Activated CD4-positive, alpha-beta T cell treated with anti-CD3 and anti-CD28 coated beads, Interleukin-2, amount 50 U/mL, for 24 hours (primary cell): ENCODE measurements at regions not wholly inside any gene's neighbourhood (a gene's known extent, or its start where the extent isn't known, plus 50 kb on each side); places are given as distances from the start of the nearest gene placed in this dataset.
"Not testable (repeated sequence)": the region's sequence is repeated elsewhere in the genome, so short reads cannot be mapped to it uniquely, and the experiment has no call there.

ENCODE experiments used
- DNase-seq, 2 donors: peaks; one replicate each; pipeline ENCODE4 v3.0.0-alpha.2; 2020; ENCODE audit warnings: low read depth in 1 of 2, low spot score in 1 of 2

DNA sequence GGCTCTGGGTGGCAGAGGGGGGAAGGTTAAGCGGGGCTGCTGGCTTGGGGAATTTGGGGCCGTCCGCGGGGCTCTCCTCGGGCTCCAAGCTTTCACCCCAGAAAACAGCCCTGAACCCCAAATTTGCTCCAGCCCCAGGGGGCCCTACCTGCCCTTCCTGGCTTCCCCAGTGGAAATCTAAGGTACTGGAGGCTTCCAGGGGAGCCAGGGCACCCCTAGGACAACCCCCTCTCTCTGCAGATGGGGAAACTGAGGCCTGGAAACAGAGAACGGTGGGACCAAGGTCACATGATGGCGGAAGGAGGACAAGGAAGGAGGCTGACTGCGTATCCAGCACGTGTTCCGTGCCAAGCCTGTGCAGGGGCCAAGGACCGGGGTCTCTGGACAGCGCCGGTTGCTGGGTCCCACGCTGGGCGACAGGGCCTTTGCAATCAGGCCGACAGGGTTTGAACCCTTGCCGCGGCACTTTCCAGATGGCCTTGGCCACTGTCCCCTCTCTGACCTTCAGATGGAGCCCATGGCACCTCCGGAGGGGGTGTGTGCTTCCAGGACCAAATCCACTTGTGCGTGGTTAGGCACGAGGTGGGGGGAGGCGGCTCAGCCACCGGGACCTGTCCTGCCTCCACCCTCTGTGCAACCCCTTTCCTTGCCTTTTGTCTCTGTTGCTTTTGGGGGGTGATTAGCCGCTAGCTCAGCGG, 183.1 kb downstream of the C9orf50 start:
- no peak for DNase-seq

DNA sequence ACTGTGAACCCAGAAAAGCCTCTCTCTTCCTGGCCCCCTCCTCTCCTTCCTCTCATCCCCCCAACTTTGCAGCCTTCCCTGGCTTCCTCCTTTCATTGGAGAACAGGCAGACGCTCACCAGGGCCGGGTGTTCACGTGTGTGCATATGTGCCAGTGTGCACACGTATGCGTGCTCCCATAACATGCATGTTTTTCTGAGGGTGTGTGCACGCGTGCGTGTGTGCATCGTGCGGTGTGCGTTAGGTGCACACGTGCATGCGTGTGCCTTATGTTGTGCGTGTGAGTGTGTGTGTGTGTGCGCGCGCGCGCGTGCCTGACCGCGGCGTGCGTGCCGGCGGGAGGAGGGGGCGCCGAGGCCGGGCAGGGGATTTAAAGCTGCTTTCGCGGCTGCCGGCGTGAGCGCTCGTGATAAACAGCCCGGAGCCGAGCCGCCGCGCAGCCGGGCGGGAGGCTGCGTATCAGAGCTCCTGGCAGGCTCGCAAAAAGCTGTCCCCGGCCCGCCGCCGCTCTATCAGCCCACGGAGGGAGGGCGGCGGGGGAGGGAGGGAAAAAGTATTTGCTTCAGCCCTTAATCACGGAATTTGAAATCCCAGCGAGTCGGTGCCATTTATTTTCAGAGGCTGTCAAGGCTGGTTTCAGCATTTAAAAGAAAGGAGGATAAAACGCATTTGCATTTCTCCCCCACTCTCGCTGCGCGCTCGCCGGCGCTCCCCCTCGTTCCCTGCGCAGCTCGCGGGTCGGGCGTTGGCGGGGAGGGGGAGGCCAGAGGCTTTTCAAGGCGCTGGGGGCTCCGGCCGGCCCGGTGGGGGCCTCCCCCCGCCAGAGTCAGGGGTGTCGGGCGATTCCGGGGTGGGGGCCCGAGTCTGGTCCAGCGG, 183.9 kb downstream of the C9orf50 start:
- no peak for DNase-seq

DNA sequence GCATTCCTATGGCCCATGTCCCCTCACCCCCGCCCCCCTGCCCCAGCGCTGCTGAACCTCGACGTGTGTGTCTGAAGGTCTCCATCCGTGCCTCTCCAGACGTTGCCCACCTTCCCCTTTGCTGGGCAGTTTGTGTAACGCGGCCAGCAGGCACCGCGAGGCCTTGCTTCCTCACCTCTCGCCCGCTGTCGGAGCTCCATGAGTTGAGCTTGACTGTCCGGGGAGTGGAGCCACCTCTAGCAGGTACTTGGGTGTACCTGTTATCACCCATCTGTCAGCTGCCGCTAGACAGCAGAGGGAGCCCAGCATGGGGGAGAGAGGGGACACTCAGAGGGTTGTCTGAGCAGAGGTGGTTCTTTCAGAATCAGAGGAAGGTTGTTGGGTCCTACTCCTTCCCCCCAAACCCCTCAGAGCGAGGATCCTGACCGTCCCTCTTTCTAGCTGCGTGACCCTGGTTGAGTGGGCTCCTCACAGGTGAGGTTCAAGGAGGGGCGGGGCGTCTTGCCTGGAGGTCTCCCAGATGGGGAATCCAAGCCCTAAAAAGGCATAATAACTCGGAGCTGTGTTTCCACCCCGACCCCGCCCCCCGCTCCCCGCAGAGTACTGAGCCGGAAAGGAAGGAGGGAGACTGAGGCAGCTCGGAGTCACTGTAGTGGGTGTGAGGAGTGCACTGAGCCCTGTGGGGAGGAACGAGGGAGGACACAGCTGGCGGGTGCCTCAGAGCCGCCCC, 184.7 kb downstream of the C9orf50 start:
- DNase-seq: no peak

DNA sequence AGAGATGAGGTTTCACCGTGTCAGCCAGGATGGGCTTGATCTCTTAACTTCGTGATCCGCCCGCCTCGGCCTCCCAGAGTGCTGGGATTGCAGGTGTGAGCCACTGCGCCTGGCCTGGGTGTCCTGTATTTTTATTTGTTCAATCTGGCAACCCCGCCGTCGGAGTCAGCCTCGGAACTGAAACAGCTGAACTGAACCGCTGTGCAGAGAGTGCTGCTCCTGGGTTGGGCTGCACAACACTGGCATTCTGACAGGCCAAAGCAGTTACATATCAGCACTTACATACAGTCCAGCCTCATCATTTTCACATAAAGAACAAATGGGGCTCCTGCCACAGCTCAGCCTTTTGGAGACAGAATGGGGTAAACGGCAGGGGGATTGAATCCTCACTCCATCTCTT, 185.6 kb downstream of the C9orf50 start:
- DNase-seq: no peak

DNA sequence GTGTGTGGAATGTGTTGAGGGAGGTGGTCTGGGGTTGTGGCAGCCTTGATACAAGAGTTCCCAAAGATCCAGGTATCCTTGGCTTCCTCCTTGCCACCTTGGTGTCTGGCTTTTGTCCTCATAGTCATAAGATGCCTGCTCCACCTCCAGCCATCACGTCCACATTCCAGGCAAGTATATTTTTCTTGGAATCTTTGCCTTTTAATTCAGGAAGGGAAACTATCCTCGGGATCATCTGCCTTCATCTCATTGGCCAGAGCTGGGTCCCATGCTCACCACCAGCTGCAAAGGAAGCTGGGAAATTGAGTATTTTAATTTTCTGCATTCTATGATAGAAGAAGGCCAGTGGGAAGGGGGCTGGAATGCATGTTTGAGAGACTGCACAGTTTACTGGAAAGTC, 186.7 kb downstream of the C9orf50 start:
- DNase-seq: no peak

DNA sequence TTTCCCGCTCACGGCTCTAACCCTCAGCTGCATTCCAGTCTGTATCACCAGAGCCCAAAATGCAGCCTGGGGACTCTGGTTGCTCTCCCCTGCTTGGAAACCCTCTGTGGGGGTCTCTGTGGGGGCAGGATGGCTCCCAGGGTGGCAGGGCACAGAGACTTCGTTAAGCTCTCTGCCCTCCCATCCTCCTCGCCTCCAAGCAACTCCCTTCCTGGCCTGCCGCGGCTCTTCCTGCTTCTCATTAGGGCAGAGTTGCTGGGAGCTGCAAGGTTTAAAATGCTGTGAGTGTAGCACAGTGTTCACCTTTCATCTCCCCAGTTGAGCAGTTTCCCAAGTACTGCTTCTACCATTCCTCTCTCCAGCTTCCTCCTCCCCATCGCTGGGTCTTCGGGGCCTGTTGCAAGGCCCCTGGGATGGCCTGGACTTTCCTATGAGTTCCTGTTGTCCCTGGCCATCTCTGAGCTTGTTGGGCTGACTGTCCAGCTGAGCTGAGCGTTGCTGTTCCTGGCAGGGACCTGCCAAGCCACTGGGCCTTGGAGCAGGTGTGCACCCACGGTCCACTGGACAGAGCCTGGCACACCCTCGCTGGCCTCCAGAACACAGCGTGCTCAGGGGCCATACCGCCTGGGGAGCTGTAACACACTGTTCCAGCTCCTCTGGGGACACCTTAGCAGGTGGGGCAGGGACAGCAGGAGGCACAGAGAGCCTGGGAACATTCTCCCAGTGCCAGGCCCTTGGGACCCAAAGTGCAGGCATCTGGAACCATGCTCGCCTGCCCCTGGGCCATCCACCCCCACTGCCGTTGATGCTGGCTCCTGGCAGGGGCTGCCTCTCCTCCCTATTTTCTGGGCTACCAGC, 188.4 kb downstream of the C9orf50 start:
- DNase-seq: no peak

DNA sequence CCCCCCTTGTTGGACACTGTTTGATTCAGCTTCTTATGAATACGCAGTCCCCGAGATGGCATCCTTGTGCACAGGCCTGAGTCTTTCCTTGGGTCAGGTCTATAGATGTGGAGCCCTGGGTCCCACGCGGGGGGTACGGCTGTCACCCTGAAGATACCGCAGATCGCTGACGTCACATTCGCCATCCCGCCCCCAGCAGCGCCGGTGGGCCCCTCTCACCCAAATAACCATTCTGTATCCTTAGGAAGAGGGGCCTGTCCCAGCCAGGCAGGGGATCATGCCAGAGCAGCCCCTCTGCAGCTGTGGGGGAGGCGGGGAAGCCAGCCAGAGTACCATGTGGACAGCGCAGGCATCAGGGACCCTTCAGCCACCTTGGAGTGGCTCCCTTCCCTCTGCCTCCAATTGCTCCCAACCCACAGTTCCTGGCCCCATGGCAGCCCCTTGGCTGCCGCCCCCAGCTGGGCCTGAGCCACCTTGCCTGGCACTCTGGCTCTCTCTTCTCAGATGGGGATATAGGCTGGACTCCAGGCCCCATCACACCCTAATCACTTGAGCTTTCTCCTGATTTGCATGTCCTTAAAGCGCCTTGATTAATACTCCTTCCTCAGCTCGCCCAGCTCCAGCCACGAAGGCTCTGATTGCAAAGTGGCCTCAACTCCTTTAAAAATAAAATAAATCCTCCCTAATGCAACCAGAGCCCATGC, 189.8 kb downstream of the C9orf50 start:
- no peak for DNase-seq

DNA sequence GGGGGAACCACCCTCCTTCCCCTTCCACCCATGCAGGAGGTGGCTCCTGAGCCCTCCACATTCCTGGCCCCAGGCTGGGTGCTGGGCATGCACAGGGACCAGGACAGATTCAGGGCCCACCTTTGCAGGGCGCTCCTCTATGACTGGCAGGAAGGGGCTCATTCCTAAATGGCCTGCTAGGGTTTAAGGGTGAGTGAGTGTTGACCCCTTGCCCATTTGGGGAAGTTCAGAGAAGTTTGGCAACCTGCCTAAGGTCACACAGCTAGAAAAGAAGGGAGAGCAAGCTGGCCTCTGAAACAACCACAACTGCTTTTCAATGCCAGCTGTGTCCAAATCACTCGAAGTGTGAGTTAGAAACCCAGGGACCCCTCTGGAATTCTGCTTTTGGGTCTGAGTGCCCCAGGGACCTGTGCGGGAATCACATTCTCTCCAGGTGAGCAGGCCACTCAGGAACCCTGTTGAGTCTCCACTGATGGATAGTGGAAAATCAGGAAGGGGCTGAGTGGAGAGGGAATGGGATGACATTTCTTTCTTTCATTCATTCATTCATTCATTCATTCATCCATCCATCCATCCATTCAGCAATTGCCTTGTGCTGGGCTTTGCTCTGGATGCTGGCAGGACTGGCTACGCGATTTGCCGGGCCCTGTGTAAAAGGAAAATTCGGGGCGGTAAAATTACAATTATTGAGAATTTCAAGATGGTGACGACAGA, 191.9 kb downstream of the C9orf50 start:
- DNase-seq: no peak

DNA sequence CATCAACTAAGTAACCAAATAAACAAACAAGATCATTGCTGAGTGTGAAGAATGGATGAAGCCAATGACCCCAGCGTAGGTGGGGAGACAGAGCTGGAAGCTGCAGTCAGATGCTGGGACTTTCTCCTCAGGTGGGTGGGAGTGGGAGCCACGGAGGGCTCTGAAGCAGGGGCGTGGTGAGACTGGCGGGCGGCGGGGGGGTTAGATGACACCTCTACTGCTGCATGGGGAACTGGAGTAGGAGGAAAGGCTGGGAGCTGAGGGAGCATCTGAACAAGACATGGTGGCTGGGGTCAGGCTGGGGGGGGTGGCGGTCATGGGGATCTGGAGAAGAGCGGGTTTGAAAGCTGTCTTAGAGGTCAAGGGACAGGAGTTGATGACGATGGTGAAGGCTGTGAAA, 193.8 kb downstream of the C9orf50 start:
- no peak for DNase-seq

DNA sequence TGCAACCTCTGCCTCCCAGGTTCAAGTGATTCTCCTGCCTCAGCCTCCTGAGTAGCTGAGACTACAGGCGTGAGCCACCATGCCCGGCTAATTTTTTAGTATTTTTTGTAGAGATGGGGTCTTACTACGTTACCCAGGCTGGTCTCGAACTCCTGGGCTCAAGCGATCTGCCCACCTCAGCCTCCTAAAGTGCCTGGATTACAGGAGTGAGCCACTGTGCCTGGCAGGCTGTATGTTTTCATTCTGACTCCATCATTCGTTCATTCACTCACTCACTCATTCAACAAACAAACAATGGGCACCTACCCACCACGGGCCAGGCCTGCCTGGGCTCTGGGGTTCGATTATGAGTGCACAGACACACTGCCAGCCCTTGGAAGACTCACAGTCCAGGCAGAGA, 197.1 kb downstream of the C9orf50 start:
- not testable (repeated sequence) for DNase-seq

DNA sequence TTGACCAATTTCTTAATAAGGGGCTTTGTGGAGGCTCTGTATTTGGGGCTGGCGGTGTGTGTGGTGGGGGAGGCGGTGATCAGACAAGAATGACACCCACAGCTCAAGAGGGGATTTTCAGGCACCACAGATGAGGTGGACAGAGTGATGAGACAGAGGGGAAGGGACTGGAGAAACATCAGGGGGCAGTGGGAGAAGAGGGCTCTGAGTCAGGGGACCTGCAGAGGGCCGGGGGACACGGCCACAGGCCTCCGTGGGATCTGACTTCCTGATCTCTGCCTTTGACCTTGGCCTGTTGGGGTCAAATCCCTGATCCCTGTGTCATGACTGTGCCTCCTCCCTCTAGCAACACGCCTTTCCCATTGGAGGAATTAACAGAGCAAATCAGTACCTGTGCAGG, 197.7 kb downstream of the C9orf50 start:
- no peak for DNase-seq

DNA sequence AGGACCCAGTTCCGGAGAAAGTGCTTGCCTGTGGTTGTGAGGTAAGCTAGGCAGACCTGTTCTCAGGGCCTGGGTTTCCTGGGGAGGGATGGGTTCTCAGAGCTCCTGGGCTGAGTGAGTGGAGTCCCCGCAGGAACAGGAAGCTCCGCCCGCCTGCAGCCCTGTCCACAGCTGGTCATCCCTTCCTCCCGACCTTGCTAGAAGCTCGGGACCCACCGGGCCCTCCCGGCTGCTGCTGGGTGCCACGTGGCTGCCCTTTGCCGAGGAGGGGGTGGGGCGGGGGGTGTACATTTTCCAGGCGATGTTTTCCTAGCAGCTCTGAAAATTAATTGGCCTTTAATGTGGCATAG, 198.1 kb downstream of the C9orf50 start:
- DNase-seq: no peak

DNA sequence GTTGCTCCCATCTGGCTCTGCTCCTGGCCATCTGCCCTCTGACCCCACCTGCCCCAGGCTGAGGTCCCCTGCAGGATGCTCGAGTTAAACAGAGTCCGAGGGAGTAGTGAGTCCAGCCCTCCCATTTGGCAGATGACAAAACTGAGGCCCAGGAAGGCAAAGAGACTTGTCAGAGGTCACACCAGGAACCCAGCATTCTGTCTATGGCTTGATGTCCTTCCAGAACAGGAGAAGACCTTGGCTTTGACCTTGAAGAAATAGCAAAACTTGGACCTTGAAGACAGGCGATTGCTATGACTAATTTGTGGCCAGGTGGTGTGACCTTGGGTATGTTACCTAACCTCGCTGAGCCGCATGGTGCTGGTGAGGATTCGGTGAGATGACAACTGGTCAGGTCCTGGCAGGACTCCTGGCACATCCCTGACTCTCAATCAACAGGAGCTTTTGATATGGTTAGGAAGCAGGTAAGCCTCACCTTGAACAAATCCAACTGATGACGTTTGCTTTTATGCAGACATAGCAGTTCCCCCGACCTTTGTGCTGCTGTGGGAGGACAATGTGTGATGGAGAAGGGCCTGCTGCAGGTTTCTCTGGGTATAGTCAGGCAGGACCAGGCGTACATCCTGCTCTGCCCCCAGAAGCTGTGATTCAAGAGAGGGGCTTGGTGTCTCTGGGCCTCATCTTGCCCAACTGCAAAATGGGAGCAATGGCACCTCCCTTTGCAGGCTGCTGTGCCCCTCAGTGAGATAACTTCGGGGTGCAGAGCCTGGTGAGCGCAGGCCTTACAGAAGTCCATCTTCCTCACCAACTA, 198.7 kb downstream of the C9orf50 start:
- DNase-seq: no peak

DNA sequence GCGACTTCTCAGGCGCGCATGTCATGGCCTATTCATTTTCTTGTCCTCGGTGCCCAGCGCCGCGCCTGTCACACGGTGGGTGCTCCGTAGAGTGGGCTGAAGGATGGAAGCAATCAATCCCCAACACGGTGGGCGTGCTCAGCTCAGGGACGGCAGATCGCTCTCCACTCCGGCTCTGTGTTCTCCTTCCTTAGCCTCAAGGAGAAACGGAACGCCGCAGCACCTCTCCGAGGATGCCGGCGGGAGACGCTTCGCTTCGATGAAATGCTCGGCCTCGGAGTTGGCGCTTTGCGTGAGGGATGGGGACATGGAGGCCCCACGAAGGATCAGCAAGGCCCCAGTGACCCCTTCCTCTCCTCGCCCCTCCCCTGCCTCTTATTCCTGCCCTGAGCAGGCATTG, 199.5 kb downstream of the C9orf50 start:
- no peak for DNase-seq

DNA sequence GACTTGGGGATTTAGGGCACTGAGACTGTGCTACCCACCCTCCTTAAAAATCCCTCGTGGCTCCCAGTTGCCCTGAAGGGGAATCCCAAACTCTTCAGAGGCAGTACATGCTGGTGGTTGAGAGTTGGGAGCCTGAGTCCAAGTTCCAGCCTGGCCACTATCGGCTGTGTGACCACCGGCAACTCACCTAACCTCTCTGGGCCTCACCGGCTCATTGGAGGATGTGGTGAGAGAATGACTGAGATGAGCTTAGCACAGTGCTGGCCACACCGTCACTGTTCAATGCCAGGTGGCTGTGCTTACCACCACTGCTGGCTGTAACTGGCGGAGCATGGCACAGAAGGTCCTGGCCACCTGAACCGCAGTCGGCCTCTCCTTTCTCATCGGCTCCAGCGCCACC, 200.2 kb downstream of the C9orf50 start:
- DNase-seq: no peak

DNA sequence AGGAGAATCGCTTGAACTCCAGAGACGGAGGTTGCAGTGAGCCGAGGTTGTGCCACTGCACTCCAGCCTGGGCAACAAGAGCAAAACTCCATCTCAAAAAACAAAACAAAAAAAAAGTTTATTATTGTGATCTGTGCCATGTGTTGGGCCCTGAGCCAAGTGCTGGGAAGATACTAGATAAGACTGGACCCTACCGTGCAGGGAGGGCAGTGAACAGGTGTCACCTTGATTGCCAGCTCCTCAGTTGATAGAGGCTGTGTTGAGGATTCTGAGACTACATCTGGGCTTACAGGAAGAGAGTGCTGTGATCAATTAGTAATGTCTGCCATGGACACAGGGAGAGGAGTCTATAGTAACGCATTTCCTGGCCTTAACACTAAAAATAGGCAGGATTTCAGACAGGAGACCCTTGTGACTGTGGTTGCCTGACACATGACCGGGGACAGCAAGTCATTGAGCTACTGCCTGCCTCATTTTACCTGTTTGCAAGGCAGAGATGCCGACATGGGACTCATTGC, 201.5 kb downstream of the C9orf50 start:
- no peak for DNase-seq

DNA sequence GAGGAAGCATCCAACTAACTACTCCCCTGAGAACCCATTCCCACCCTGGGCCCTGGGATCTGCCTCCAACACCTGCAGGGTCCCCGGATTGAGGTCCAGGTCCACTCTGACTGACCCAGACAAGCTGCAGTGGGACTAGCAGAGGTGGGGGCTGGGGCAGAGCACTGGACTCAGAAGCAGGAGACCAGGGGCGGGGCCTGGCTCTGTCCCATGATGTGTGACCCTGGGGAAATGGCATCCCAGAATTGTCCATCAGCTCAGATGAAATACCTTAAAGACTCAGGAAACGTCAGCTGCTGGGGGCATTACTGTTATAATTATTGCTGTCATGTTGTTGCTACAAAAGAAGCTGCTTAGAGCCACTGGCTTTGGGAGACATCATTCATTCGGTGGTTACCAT, 202.4 kb downstream of the C9orf50 start:
- DNase-seq: no peak

DNA sequence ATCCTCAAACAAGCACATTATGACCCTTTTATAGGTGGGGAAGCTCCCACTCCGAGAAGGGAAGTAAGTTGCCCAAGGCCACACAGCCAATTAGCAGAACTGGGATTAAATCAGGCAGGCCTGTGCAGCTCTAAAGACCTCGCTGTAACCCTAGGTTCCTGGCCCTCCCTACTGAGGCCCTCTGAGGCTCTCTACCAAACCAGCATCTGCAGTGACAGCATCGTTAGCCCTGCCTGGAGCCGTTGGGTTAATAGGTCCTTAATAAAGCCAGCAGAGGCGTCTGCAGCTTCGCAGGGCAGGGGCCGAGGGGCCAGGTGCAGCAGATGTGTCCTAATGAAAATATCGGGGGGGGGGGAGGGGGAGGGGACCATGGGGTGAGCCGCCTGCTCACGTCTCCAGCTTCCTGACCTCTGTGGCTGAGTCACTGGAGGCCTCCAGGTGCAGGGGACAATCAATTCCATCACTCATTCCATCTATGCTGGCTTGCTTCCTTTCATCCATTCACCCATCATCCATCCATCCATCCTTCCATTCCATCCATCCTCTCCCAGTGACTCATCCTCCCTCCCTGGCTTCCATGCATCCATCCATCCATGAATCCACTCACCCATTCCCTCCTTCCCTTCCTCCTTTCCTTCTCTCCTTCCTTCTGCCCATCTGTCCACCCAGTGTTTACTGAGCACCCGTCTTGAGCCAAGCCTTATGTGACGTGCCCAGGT, 203.9 kb downstream of the C9orf50 start:
- DNase-seq: no peak
